CD4-positive, CD25-positive, alpha-beta regulatory T cell (primary cell): ENCODE measurements at regions not wholly inside any gene's neighbourhood (a gene's known extent, or its start where the extent isn't known, plus 50 kb on each side); places are given as distances from the start of the nearest gene placed in this dataset.

Experiments used
- ATAC-seq, 2 donors: fragments of 150-1000 bp; cut with Tn5 transposase; one replicate each; pipeline ENCODE4 v1.10.0; 2021; ENCODE audit warnings: low read depth in 2 of 2, moderate number of reproducible peaks in 2 of 2, moderate library complexity in 1 of 2
- DNase-seq, 3 donors: peaks; one replicate each; pipeline versions ENCODE4 v3.0.0 to v3.0.0-alpha.2; 2012 to 2022; ENCODE audit warnings: mixed read lengths in 1 of 3
- H3K27ac ChIP-seq: one replicate; pipeline ENCODE4 v1.7.0; 2013; ENCODE audit warnings: mild to moderate bottlenecking, low read length; ENCODE audit not compliant: insufficient read depth, poor library complexity, severe bottlenecking
- H3K27me3 ChIP-seq: one replicate; pipeline ENCODE4 v1.7.0; 2013; ENCODE audit warnings: low read length; ENCODE audit not compliant: control insufficient read depth, insufficient read depth
- H3K36me3 ChIP-seq: one replicate; pipeline ENCODE4 v1.7.0; 2013; ENCODE audit warnings: mild to moderate bottlenecking, low read length, moderate library complexity; ENCODE audit not compliant: control insufficient read depth, insufficient read depth
- H3K4me1 ChIP-seq: 2 replicates; pipeline ENCODE4 v1.7.0; 2013; ENCODE audit warnings: mild to moderate bottlenecking, low read length; ENCODE audit not compliant: insufficient read depth, control insufficient read depth, poor library complexity, severe bottlenecking
- H3K4me3 ChIP-seq: one replicate; pipeline ENCODE4 v1.7.0; 2013; ENCODE audit warnings: low read depth, mild to moderate bottlenecking, low read length, moderate library complexity
- H3K9me3 ChIP-seq, 2 experiments: 1 replicate in 1 of 2; 2 replicates in 1 of 2; pipeline ENCODE4 v1.7.0; 2013; ENCODE audit warnings: low read length in 2 of 2, mild to moderate bottlenecking in 1 of 2, moderate library complexity in 1 of 2; ENCODE audit not compliant: control insufficient read depth in 2 of 2
- H3K27ac Mint-ChIP-seq, 3 donors: one replicate each; pipeline ENCODE4 v1.8.0; 2020 to 2022; ENCODE audit warnings: mild to moderate bottlenecking in 3 of 3, mixed read lengths in 3 of 3, moderate library complexity in 2 of 3
- H3K27me3 Mint-ChIP-seq: one replicate; pipeline ENCODE4 v1.8.0; 2022; ENCODE audit warnings: mild to moderate bottlenecking, mixed read lengths
- H3K36me3 Mint-ChIP-seq: one replicate; pipeline ENCODE4 v1.8.0; 2020; ENCODE audit warnings: mixed read lengths
- H3K4me1 Mint-ChIP-seq, 4 donors: one replicate each; pipeline ENCODE4 v1.8.0; 2020 to 2022; ENCODE audit warnings: mixed read lengths in 4 of 4, mild to moderate bottlenecking in 1 of 4
- H3K4me3 Mint-ChIP-seq, 4 donors: one replicate each; pipeline ENCODE4 v1.8.0; 2020 to 2022; ENCODE audit warnings: mild to moderate bottlenecking in 4 of 4, mixed read lengths in 4 of 4, moderate library complexity in 3 of 4
- H3K9me3 Mint-ChIP-seq, 7 donors: one replicate each; pipeline ENCODE4 v1.8.0; 2020 to 2022; ENCODE audit warnings: mixed read lengths in 7 of 7, mild to moderate bottlenecking in 3 of 7, moderate library complexity in 2 of 7

- H3K4me3 Mint-ChIP-seq = no peak overlapping the region
- no peak overlapping the region for H3K27ac ChIP-seq
- peaks cover 3 to 20% (median 15%) of the 10 kb centered on the region in 7 donors for H3K9me3 Mint-ChIP-seq
Measured at GRCh38 chr3:162175145-162175544, 678.5 kb downstream of the OTOL1 start.

GRCh38 chr3:162175878-162176277 lies 679.3 kb downstream of the OTOL1 start:
- DNase-seq = no peak
- H3K4me1 ChIP-seq = no peaks in the 10 kb centered on the region
- ATAC-seq = no peak
- H3K27me3 ChIP-seq = no peaks in the 10 kb centered on the region
- no peaks in the 10 kb centered on the region for H3K27me3 Mint-ChIP-seq
- H3K4me3 Mint-ChIP-seq = no peak overlapping the region
- H3K4me1 Mint-ChIP-seq = no peaks in the 10 kb centered on the region
- peaks cover 3 to 20% (median 15%) of the 10 kb centered on the region in 7 donors for H3K9me3 Mint-ChIP-seq
- no peak overlapping the region for H3K4me3 ChIP-seq
- no peaks in the 10 kb centered on the region for H3K36me3 Mint-ChIP-seq
- no peak overlapping the region for H3K27ac Mint-ChIP-seq
- no peak overlapping the region for H3K27ac ChIP-seq
- peaks cover 2 to 4% of the 10 kb centered on the region in 2 experiments for H3K9me3 ChIP-seq
- H3K36me3 ChIP-seq = no peaks in the 10 kb centered on the region

More at GRCh38 chr3:162175145-162175544, 678.5 kb downstream of the OTOL1 start:
- H3K4me1 ChIP-seq = no peaks in the 10 kb centered on the region
- H3K36me3 ChIP-seq = no peaks in the 10 kb centered on the region
- H3K4me3 ChIP-seq = no peak overlapping the region
- no peaks in the 10 kb centered on the region for H3K27me3 ChIP-seq
- Mint-ChIP-seq H3K36me3 (no peaks in the 10 kb centered on the region), H3K4me1 (no peaks in the 10 kb centered on the region), H3K27ac (no peak overlapping the region), H3K27me3 (no peaks in the 10 kb centered on the region)
- peaks cover 2 to 4% of the 10 kb centered on the region in 2 experiments for H3K9me3 ChIP-seq
- no peak for DNase-seq
- ATAC-seq = no peak

- H3K9me3 ChIP-seq = peaks cover 0 to 2% of the 10 kb centered on the region in 2 experiments
- no peaks in the 10 kb centered on the region for H3K27me3 Mint-ChIP-seq
- peaks cover 1 to 14% (median 10%) of the 10 kb centered on the region in 7 donors for H3K9me3 Mint-ChIP-seq
- no peak overlapping the region for H3K27ac Mint-ChIP-seq
- no peak overlapping the region for H3K27ac ChIP-seq
- H3K4me3 ChIP-seq = no peak overlapping the region
- no peaks in the 10 kb centered on the region for H3K36me3 Mint-ChIP-seq
- no peak for DNase-seq
- no peaks in the 10 kb centered on the region for H3K4me1 Mint-ChIP-seq
- no peaks in the 10 kb centered on the region for H3K27me3 ChIP-seq
- H3K36me3 ChIP-seq = no peaks in the 10 kb centered on the region
- no peaks in the 10 kb centered on the region for H3K4me1 ChIP-seq
- no peak for ATAC-seq
- H3K4me3 Mint-ChIP-seq = no peak overlapping the region
Measured at GRCh38 chr3:162183440-162183839, 686.8 kb downstream of the OTOL1 start.

- no peak overlapping the region for H3K27ac ChIP-seq
- H3K4me1 ChIP-seq = no peaks in the 10 kb centered on the region
- H3K36me3 Mint-ChIP-seq = no peaks in the 10 kb centered on the region
- H3K4me3 Mint-ChIP-seq = no peak overlapping the region
- H3K4me1 Mint-ChIP-seq = no peaks in the 10 kb centered on the region
- peaks cover 5 to 11% of the 10 kb centered on the region in 2 experiments for H3K9me3 ChIP-seq
- H3K9me3 Mint-ChIP-seq = peaks cover 0 to 14% (median 4%) of the 10 kb centered on the region in 7 donors
- no peaks in the 10 kb centered on the region for H3K36me3 ChIP-seq
- no peak overlapping the region for H3K4me3 ChIP-seq
- ATAC-seq (no peak), DNase-seq (no peak)
- no peaks in the 10 kb centered on the region for H3K27me3 ChIP-seq
- no peaks in the 10 kb centered on the region for H3K27me3 Mint-ChIP-seq
- H3K27ac Mint-ChIP-seq = no peak overlapping the region
Measured at GRCh38 chr3:162192340-162193029, 695.9 kb downstream of the OTOL1 start.

- DNase-seq (no peak), ATAC-seq (no peak)
- no peaks in the 10 kb centered on the region for H3K36me3 Mint-ChIP-seq
- no peak overlapping the region for H3K27ac Mint-ChIP-seq
- Histone ChIP-seq H3K36me3 (no peaks in the 10 kb centered on the region), H3K4me1 (no peaks in the 10 kb centered on the region), H3K27me3 (no peaks in the 10 kb centered on the region), H3K9me3 (peaks cover 5 to 11% of the 10 kb centered on the region in 2 experiments), H3K27ac (no peak overlapping the region), H3K4me3 (no peak overlapping the region)
- no peaks in the 10 kb centered on the region for H3K27me3 Mint-ChIP-seq
- H3K9me3 Mint-ChIP-seq = peaks cover 0 to 14% (median 7%) of the 10 kb centered on the region in 7 donors
- no peaks in the 10 kb centered on the region for H3K4me1 Mint-ChIP-seq
- no peak overlapping the region for H3K4me3 Mint-ChIP-seq
Measured at GRCh38 chr3:162193148-162194095, 696.8 kb downstream of the OTOL1 start.

- Mint-ChIP-seq H3K36me3 (no peaks in the 10 kb centered on the region), H3K27ac (no peak overlapping the region), H3K4me1 (no peaks in the 10 kb centered on the region), H3K27me3 (no peaks in the 10 kb centered on the region), H3K9me3 (peaks cover 0 to 12% (median 7%) of the 10 kb centered on the region in 7 donors), H3K4me3 (no peak overlapping the region)
- H3K27ac ChIP-seq = no peak overlapping the region
- no peaks in the 10 kb centered on the region for H3K27me3 ChIP-seq
- no peaks in the 10 kb centered on the region for H3K36me3 ChIP-seq
- no peaks in the 10 kb centered on the region for H3K4me1 ChIP-seq
- DNase-seq (no peak), ATAC-seq (no peak)
- peaks cover 5 to 11% of the 10 kb centered on the region in 2 experiments for H3K9me3 ChIP-seq
- H3K4me3 ChIP-seq = no peak overlapping the region
Measured at GRCh38 chr3:162195147-162195546, 698.5 kb downstream of the OTOL1 start.

GRCh38 chr3:162196964-162197363 lies 700.4 kb downstream of the OTOL1 start:
- Histone ChIP-seq H3K4me3 (no peak overlapping the region), H3K4me1 (no peaks in the 10 kb centered on the region), H3K27ac (no peak overlapping the region), H3K27me3 (no peaks in the 10 kb centered on the region), H3K36me3 (no peaks in the 10 kb centered on the region), H3K9me3 (peaks cover 3 to 7% of the 10 kb centered on the region in 2 experiments)
- H3K27ac Mint-ChIP-seq = no peak overlapping the region
- no peaks in the 10 kb centered on the region for H3K27me3 Mint-ChIP-seq
- ATAC-seq (no peak), DNase-seq (no peak)
- no peak overlapping the region for H3K4me3 Mint-ChIP-seq
- H3K9me3 Mint-ChIP-seq = peaks cover 0 to 11% (median 5%) of the 10 kb centered on the region in 7 donors
- no peaks in the 10 kb centered on the region for H3K4me1 Mint-ChIP-seq
- H3K36me3 Mint-ChIP-seq = no peaks in the 10 kb centered on the region
